ENCODE measurements at regions not wholly inside any gene's neighbourhood (a gene's known extent, or its start where the extent isn't known, plus 50 kb on each side); places are given as distances from the start of the nearest gene placed in this dataset.

- TF ChIP-seq EZH2 (optimal IDR thresholded peaks at IDR 0.05; ENCODE audit: low read depth, low read length) (no peak), CTCF (IDR thresholded peaks at IDR 0.05; ENCODE audit: low read length) (no peak), EZH2phosphoT487 (IDR thresholded peaks at IDR 0.05; ENCODE audit: low read length) (no peak)
- H3K4me1 ChIP-seq (ENCODE audit: low read length) = no peaks in the 10 kb centered on the region
- H2AFZ ChIP-seq (ENCODE audit: low read length) = no peak overlapping the region
- no peak overlapping the region for H3K27ac ChIP-seq (ENCODE audit: low read length)
- no peak overlapping the region for H3K4me3 ChIP-seq (ENCODE audit: low read length)
- H3K27me3 ChIP-seq (replicated peaks; ENCODE audit: insufficient read depth, low read length) = no peaks in the 10 kb centered on the region
- no peak for DNase-seq
- no peaks in the 10 kb centered on the region for H3K9me2 ChIP-seq (replicated peaks; ENCODE audit: insufficient read depth, low read length)
- no peaks in the 10 kb centered on the region for H3K36me3 ChIP-seq (replicated peaks; ENCODE audit: insufficient read depth, low read length)
- no peaks in the 10 kb centered on the region for H3K9me3 ChIP-seq (replicated peaks; ENCODE audit: insufficient read depth, low read length)
- H3K79me2 ChIP-seq (ENCODE audit: low read length) = no peaks in the 10 kb centered on the region
- no peak overlapping the region for H3K9ac ChIP-seq (ENCODE audit: low read length)
- no peaks in the 10 kb centered on the region for H3F3A ChIP-seq (ENCODE audit: insufficient read depth, low read length)
- no peaks in the 10 kb centered on the region; the same call in 1 of the 2 replicates for H4K20me1 ChIP-seq (ENCODE audit: insufficient read depth, low read length)
- no peak overlapping the region for H3K4me2 ChIP-seq (ENCODE audit: low read depth, low read length)
Measured at GRCh38 chr3:102810937-102811336, 376.1 kb downstream of the ZPLD1 start.

- Histone ChIP-seq H3K4me2 (ENCODE audit: low read depth, low read length) (no peak overlapping the region), H3K4me3 (ENCODE audit: low read length) (no peak overlapping the region), H3K9ac (ENCODE audit: low read length) (no peak overlapping the region), H3K79me2 (ENCODE audit: low read length) (no peaks in the 10 kb centered on the region), H3K27ac (ENCODE audit: low read length) (no peak overlapping the region), H3K9me2 (replicated peaks; ENCODE audit: insufficient read depth, low read length) (no peaks in the 10 kb centered on the region), H3K27me3 (replicated peaks; ENCODE audit: insufficient read depth, low read length) (no peaks in the 10 kb centered on the region), H3K4me1 (ENCODE audit: low read length) (no peaks in the 10 kb centered on the region), H3K9me3 (replicated peaks; ENCODE audit: insufficient read depth, low read length) (no peaks in the 10 kb centered on the region), H3K36me3 (replicated peaks; ENCODE audit: insufficient read depth, low read length) (no peaks in the 10 kb centered on the region), H4K20me1 (ENCODE audit: insufficient read depth, low read length) (no peaks in the 10 kb centered on the region), H3F3A (ENCODE audit: insufficient read depth, low read length) (no peaks in the 10 kb centered on the region), H2AFZ (ENCODE audit: low read length) (no peak overlapping the region)
- TF ChIP-seq CTCF (IDR thresholded peaks at IDR 0.05; ENCODE audit: low read length) (no peak), EZH2phosphoT487 (IDR thresholded peaks at IDR 0.05; ENCODE audit: low read length) (no peak), EZH2 (optimal IDR thresholded peaks at IDR 0.05; ENCODE audit: low read depth, low read length) (no peak)
- DNase-seq = no peak
Measured at GRCh38 chr3:102826636-102827035, 391.8 kb downstream of the ZPLD1 start.

- Histone ChIP-seq H3K4me1 (ENCODE audit: low read length) (no peaks in the 10 kb centered on the region), H2AFZ (ENCODE audit: low read length) (no peak overlapping the region), H3K4me3 (ENCODE audit: low read length) (no peak overlapping the region), H3F3A (ENCODE audit: insufficient read depth, low read length) (no peaks in the 10 kb centered on the region), H3K79me2 (ENCODE audit: low read length) (no peaks in the 10 kb centered on the region), H3K9me2 (replicated peaks; ENCODE audit: insufficient read depth, low read length) (no peaks in the 10 kb centered on the region), H3K27ac (ENCODE audit: low read length) (no peak overlapping the region), H3K4me2 (ENCODE audit: low read depth, low read length) (no peak overlapping the region), H4K20me1 (ENCODE audit: insufficient read depth, low read length) (no peaks in the 10 kb centered on the region), H3K9ac (ENCODE audit: low read length) (no peak overlapping the region), H3K36me3 (replicated peaks; ENCODE audit: insufficient read depth, low read length) (no peaks in the 10 kb centered on the region), H3K9me3 (replicated peaks; ENCODE audit: insufficient read depth, low read length) (no peaks in the 10 kb centered on the region), H3K27me3 (replicated peaks; ENCODE audit: insufficient read depth, low read length) (no peaks in the 10 kb centered on the region)
- no peak for DNase-seq
- no peak for TF ChIP-seq EZH2 (optimal IDR thresholded peaks at IDR 0.05; ENCODE audit: low read depth, low read length)
- TF ChIP-seq CTCF (IDR thresholded peaks at IDR 0.05; ENCODE audit: low read length) = no peak
- TF ChIP-seq EZH2phosphoT487 (IDR thresholded peaks at IDR 0.05; ENCODE audit: low read length) = no peak
Measured at GRCh38 chr3:102827386-102827785, 392.6 kb downstream of the ZPLD1 start.

Data from MM.1S (cell line).